Chondrocyte (in vitro differentiated cells): ENCODE measurements at regions not wholly inside any gene's neighbourhood (a gene's known extent, or its start where the extent isn't known, plus 50 kb on each side); places are given as distances from the start of the nearest gene placed in this dataset.

Experiments used
- DNase-seq: peaks from one replicate; pipeline ENCODE4 v3.0.0; 2021; ENCODE audit warnings: mixed read lengths, low spot score
- H3K27ac Mint-ChIP-seq: one replicate; pipeline ENCODE4 v1.8.0; 2021; ENCODE audit warnings: mild to moderate bottlenecking, moderate library complexity, mixed read lengths; ENCODE audit not compliant: unreplicated experiment
- H3K27me3 Mint-ChIP-seq: 2 replicates; pipeline ENCODE4 v1.8.0; 2021; ENCODE audit warnings: low read depth, mixed read lengths
- H3K36me3 Mint-ChIP-seq: 2 replicates; pipeline ENCODE4 v1.8.0; 2021; ENCODE audit warnings: low read depth, mixed read lengths
- H3K4me1 Mint-ChIP-seq: 2 replicates; pipeline ENCODE4 v1.8.0; 2021; ENCODE audit warnings: low read depth, mild to moderate bottlenecking, mixed read lengths
- H3K4me3 Mint-ChIP-seq: one replicate; pipeline ENCODE4 v1.8.0; 2021; ENCODE audit warnings: mild to moderate bottlenecking, moderate library complexity, mixed read lengths; ENCODE audit not compliant: unreplicated experiment
- H3K9me3 Mint-ChIP-seq: 2 replicates; pipeline ENCODE4 v1.8.0; 2021; ENCODE audit warnings: low read depth, mixed read lengths
- CTCF ChIP-seq: fragments of 200-600 bp; sonication (generic); IDR thresholded peaks from 2 replicates; pipeline ENCODE4 v1.5.0; 2021; ENCODE audit warnings: antibody characterized with exemption, mild to moderate bottlenecking, moderate library complexity

- H3K27ac Mint-ChIP-seq = no peak overlapping the region
- H3K4me3 Mint-ChIP-seq = no peak overlapping the region
- no peak for TF ChIP-seq CTCF
Observed at GRCh38 chr16:60811657-60812056, 1224.6 kb downstream of the CDH8 start.

DNA sequence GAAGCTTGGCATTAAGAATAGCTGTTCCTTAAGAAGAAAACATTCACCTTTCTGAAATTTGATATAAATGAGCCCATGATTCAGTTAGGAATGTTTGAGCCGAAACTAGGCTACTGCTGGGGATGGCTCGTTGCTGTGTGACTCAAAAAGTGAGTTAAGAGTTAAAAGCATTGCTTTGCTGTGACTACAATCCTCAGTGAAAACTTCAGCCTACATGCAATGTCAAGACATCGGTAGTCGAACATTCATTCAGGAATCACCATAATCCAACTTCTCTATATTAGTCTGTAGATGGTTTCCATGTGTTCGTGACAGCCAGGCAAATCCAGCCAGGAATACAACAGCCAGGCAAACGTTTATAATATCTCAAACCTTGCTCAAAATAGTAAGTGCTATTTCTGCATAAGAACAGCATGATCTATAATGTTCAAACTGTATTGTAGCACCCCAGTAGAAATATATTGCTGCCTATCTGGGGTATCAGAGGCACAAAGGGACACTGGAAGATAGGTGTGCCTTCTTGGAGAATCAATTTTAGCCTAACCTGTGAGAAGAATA is 1225.1 kb downstream of the CDH8 start:
- TF ChIP-seq CTCF = no peak
- Mint-ChIP-seq H3K36me3 (no peaks in the 10 kb centered on the region), H3K9me3 (peaks cover 8% of the 10 kb centered on the region), H3K27me3 (no peaks in the 10 kb centered on the region), H3K27ac (no peak overlapping the region), H3K4me3 (no peak overlapping the region), H3K4me1 (no peaks in the 10 kb centered on the region)
- DNase-seq = no peak

More at GRCh38 chr16:60811657-60812056, 1224.6 kb downstream of the CDH8 start:
- no peaks in the 10 kb centered on the region for H3K4me1 Mint-ChIP-seq
- H3K9me3 Mint-ChIP-seq = peaks cover 5% of the 10 kb centered on the region
- no peak for DNase-seq
- no peaks in the 10 kb centered on the region for H3K36me3 Mint-ChIP-seq
- no peaks in the 10 kb centered on the region for H3K27me3 Mint-ChIP-seq

DNA sequence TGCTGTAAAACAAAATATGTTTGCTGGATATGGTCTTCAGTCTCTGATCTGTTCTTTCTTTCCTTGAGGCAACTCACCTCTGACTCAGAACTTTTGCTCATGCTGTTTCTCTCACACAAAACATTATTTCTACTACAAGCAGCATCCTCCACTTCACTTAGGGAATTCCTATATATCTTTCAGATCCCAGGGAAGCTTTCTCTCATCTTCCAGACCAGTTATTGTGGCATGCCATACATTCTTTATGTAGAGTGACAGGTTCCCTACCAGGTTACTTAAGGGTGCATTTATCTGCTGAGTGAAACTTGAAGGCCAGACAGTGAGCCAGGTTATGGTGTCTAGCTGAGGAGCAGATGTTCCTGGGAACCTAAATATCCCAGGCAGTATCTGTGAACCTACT is 1226.0 kb downstream of the CDH8 start:
- Mint-ChIP-seq H3K9me3 (peaks cover 13% of the 10 kb centered on the region), H3K36me3 (no peaks in the 10 kb centered on the region), H3K4me1 (no peaks in the 10 kb centered on the region), H3K27me3 (no peaks in the 10 kb centered on the region), H3K4me3 (no peak overlapping the region), H3K27ac (no peak overlapping the region)
- no peak for DNase-seq
- no peak for TF ChIP-seq CTCF

GRCh38 chr16:60792437-60792836 is 1243.8 kb downstream of the CDH8 start:
- H3K27ac Mint-ChIP-seq = no peak overlapping the region
- no peak for TF ChIP-seq CTCF
- DNase-seq = no peak
- no peaks in the 10 kb centered on the region for H3K36me3 Mint-ChIP-seq
- H3K9me3 Mint-ChIP-seq = no peaks in the 10 kb centered on the region
- no peak overlapping the region for H3K4me3 Mint-ChIP-seq
- no peaks in the 10 kb centered on the region for H3K4me1 Mint-ChIP-seq
- H3K27me3 Mint-ChIP-seq = no peaks in the 10 kb centered on the region

DNA sequence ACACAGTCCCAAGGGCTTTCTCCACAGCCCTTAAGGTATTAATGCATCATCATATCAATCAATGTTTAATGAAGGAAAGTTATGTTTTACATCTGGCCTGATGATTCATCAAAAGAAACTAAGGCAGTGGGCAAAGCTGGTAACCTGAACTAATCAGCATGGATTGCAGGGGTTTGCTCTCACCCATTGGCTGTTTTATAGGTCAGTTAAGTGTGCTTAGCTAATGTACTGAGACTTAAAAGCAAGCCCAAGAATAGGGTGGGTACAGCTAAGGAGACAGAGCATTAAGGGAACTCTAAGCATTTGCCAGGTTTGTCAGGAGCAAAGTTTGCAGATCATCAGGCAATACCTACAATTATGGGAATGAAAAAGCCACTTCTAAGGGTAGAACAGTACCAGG is 1247.6 kb downstream of the CDH8 start:
- DNase-seq = no peak
- no peak overlapping the region for H3K4me3 Mint-ChIP-seq
- no peaks in the 10 kb centered on the region for H3K27me3 Mint-ChIP-seq
- no peak overlapping the region for H3K27ac Mint-ChIP-seq
- no peaks in the 10 kb centered on the region for H3K4me1 Mint-ChIP-seq
- no peaks in the 10 kb centered on the region for H3K9me3 Mint-ChIP-seq
- no peak for TF ChIP-seq CTCF
- no peaks in the 10 kb centered on the region for H3K36me3 Mint-ChIP-seq
